Peyer's patch (tissue), 4 donors: ENCODE measurements at regions not wholly inside any gene's neighbourhood (a gene's known extent, or its start where the extent isn't known, plus 50 kb on each side); places are given as distances from the start of the nearest gene placed in this dataset.

ENCODE experiments used
- DNase-seq, 3 donors: peaks; one replicate each; pipeline ENCODE4 v3.0.0-alpha.2; 2017 to 2019
- H3K27ac ChIP-seq, 4 donors: fragments of 200-600 bp; sonication (generic); one replicate each; pipeline ENCODE4 v1.5.1; 2016 to 2019
- H3K27me3 ChIP-seq, 2 donors: fragments of 200-600 bp; sonication (generic); one replicate each; pipeline ENCODE4 v1.5.1; 2019
- H3K36me3 ChIP-seq, 3 donors: fragments of 200-600 bp; sonication (generic); one replicate each; pipeline ENCODE4 v1.5.1; 2016 to 2019
- H3K4me1 ChIP-seq, 4 donors: fragments of 200-600 bp; sonication (generic); one replicate each; pipeline ENCODE4 v1.5.1; 2016 to 2019
- H3K4me3 ChIP-seq, 4 donors: fragments of 200-600 bp; sonication (generic); 1 replicate in 3 of 4; 2 replicates in 1 of 4; pipeline ENCODE4 v1.5.1; 2016 to 2019; ENCODE audit warnings: mild to moderate bottlenecking in 1 of 4
- H3K9me3 ChIP-seq, 4 donors: fragments of 200-600 bp; sonication (generic); one replicate each; pipeline ENCODE4 v1.5.1; 2016 to 2019; ENCODE audit warnings: mild to moderate bottlenecking in 1 of 4
- CTCF ChIP-seq, 6 experiments: fragments of 450-650 bp in 4 of 6; fragments of 200-600 bp in 2 of 6; sonication (generic) in 1 of 6; IDR thresholded peaks; one replicate each; pipeline ENCODE4 v1.5.1; 2017 to 2019; ENCODE audit warnings: antibody characterized with exemption in 6 of 6, mild to moderate bottlenecking in 3 of 6, moderate library complexity in 1 of 6
- POLR2A ChIP-seq, 2 donors: fragments of 450-650 bp; IDR thresholded peaks; one replicate each; pipeline ENCODE4 v1.5.1; 2017; ENCODE audit warnings: antibody characterized with exemption in 2 of 2, mild to moderate bottlenecking in 2 of 2, moderate library complexity in 2 of 2

DNA sequence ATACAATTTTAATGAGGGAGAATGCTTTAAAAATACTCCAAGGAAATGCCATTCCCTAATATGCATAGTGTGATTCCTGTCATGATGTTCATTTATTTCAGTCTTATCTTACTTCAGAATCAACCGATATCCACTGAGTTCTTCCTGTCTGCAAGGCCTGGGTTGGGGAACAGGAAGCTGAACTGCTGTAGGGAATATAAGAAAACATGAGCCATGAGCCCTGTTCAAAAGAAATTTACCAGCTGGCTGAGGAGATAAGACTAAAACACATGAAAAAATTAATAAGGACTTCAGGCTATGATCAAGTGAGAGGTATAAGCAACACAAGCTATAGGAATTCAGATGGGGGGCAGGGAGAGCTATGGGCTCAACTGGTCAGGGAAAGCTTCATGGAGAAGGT is 184.7 kb downstream of the PLPP4 start:
- no peaks in the 10 kb centered on the region for H3K36me3 ChIP-seq
- no peak for TF ChIP-seq CTCF (IDR thresholded peaks at IDR 0.05)
- TF ChIP-seq POLR2A (IDR thresholded peaks at IDR 0.05), result no peak

DNA sequence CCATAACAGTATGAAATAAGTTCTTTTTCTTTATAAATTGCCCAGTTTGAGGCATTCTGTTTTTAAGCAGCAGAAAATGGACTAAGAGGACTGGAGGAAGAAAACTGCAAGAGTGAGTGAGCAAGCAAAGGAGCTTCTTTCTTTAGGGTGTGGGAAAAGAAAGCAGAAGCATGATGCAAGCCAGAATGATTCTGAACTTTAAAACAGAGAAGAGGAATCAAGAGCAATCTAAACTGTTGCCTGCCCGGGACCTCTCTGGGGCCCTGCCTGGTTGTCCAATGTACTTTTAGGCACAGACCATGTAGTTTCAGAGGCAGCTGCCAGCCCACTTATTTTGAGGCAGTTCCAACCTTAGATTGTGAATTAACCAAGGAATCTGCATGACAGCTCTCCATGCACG is 186.3 kb downstream of the PLPP4 start:
- no peak for DNase-seq
- H3K4me1 ChIP-seq, result no peaks in the 10 kb centered on the region
- no peaks in the 10 kb centered on the region for H3K9me3 ChIP-seq
- no peaks in the 10 kb centered on the region for H3K27me3 ChIP-seq
- no peak overlapping the region for H3K4me3 ChIP-seq
- H3K36me3 ChIP-seq, result no peaks in the 10 kb centered on the region
- no peak overlapping the region for H3K27ac ChIP-seq
- no peak for TF ChIP-seq CTCF (IDR thresholded peaks at IDR 0.05)
- no peak for TF ChIP-seq POLR2A (IDR thresholded peaks at IDR 0.05)

More for the DNA sequence above, 184.7 kb downstream of the PLPP4 start:
- no peaks in the 10 kb centered on the region for H3K9me3 ChIP-seq
- no peaks in the 10 kb centered on the region for H3K4me1 ChIP-seq
- H3K27me3 ChIP-seq, result no peaks in the 10 kb centered on the region
- no peak for DNase-seq
- no peak overlapping the region for H3K4me3 ChIP-seq
- H3K27ac ChIP-seq, result no peak overlapping the region

DNA sequence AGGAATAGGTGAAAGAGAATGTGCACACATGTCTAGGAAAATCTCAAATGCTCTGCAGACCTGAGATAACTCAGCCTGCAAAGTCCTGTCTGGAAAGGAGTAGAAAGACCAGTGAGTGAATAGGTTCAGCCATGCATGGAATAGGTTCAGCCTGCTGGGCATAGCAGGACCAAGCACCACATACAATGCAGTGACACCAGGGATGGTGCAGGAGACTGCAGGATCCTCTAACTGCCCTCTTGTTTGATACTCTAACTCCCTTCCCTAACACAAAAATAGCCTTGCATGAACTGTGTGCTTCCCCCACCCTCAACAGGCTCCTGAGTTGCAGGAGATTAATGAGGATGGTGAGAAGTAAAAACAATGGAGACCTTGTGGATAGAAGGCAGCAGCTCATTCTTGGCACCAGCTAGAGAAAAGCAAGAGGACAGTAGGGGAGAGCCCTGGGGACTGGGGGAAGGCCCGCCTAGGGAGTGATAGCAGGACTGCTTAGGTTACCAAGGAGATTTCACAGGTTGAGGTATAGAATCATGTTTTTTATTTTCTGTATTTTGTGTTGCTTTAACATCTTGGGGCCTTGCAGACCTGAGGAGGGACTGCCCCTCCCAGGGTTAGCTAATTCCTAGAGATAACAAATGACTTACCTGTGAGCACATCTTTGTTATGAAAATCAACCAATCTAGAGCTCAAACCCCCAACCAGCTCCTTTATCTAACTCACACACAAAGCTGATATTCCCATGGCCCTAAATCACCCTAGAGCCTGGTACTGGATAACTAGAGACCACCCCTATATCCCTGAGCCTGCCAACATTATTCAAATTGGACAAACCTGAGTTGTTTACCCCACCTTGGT is 187.8 kb downstream of the PLPP4 start:
- Histone ChIP-seq H3K27me3 (no peaks in the 10 kb centered on the region), H3K36me3 (no peaks in the 10 kb centered on the region), H3K4me1 (no peaks in the 10 kb centered on the region), H3K4me3 (no peak overlapping the region), H3K9me3 (no peaks in the 10 kb centered on the region), H3K27ac (no peak overlapping the region)
- no peak for DNase-seq
- no peak for TF ChIP-seq POLR2A (IDR thresholded peaks at IDR 0.05)
- TF ChIP-seq CTCF (IDR thresholded peaks at IDR 0.05), result no peak

DNA sequence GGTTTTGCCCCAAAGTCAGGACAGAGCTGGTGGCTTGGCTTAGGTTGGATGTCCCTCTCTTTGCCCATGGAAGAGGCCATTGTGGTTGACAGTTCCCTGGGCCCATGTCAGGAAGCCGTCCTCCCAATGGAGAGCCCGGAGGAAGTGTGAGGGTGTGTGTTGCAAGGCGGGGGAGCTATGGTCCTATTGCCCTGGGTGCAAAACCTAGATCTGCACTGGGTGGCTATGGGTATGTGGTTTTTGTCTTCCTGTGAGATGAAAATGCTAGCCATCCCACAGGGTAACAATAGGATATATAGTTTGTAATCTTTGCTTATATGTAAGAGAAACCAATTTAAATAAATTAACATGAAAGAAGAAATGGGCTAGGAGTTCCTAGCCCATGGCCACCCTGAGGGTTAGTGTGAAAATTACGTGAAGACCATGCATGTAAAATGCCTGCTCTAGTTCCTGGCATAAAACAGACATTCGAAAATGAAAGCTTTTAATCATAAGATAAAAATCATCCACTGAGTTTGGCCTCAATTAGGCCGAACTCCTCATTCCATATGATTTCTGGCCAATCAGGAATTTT is 189.2 kb downstream of the PLPP4 start:
- TF ChIP-seq CTCF (IDR thresholded peaks at IDR 0.05), result no peak
- no peak for TF ChIP-seq POLR2A (IDR thresholded peaks at IDR 0.05)
- no peak for DNase-seq
- no peak overlapping the region for H3K4me3 ChIP-seq
- no peaks in the 10 kb centered on the region for H3K9me3 ChIP-seq
- no peak overlapping the region for H3K27ac ChIP-seq
- H3K36me3 ChIP-seq, result no peaks in the 10 kb centered on the region
- H3K4me1 ChIP-seq, result no peaks in the 10 kb centered on the region
- H3K27me3 ChIP-seq, result no peaks in the 10 kb centered on the region

DNA sequence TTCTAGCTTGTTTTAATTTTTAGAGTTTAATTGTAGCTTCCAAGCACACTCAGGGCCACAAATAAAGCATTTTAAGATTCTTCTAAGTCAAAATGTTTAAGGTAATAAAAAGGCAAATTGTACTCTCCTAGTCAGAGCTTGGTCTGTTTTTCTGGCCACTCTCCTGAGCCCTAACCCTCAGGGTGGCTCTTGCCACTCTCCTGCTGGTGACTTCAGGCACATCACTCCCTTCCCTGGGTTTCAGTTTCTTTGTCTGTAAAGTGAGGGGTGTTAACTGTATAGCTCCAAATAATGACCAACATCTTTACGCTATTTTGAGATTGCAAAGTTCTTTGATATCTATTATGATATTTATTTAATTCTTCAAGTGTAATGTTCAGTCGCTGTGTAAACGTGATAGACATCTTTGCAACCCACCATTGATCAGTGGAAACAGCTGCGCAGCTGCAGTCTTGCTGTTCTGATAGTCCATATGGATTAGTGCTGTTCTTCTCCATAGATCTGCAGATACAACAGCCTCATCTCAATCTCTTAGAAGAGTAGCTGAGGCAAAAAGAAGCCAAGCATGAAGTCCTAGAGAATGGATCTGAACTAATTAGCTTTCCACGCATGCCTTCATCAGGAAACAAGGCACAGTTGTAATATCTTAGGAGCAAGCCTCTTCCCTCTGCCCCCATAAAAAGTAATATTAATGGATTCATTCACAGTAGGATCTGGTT is 189.9 kb downstream of the PLPP4 start:
- Histone ChIP-seq H3K4me1 (no peaks in the 10 kb centered on the region), H3K27ac (no peak overlapping the region), H3K9me3 (no peaks in the 10 kb centered on the region), H3K27me3 (no peaks in the 10 kb centered on the region), H3K36me3 (no peaks in the 10 kb centered on the region), H3K4me3 (no peak overlapping the region)
- no peak for DNase-seq
- no peak for TF ChIP-seq POLR2A (IDR thresholded peaks at IDR 0.05)
- no peak for TF ChIP-seq CTCF (IDR thresholded peaks at IDR 0.05)
